ENCODE measurements at regions not wholly inside any gene's neighbourhood (a gene's known extent, or its start where the extent isn't known, plus 50 kb on each side); places are given as distances from the start of the nearest gene placed in this dataset.
"Not testable (repeated sequence)": the region's sequence is repeated elsewhere in the genome, so short reads cannot be mapped to it uniquely, and the experiment has no call there.

DNA sequence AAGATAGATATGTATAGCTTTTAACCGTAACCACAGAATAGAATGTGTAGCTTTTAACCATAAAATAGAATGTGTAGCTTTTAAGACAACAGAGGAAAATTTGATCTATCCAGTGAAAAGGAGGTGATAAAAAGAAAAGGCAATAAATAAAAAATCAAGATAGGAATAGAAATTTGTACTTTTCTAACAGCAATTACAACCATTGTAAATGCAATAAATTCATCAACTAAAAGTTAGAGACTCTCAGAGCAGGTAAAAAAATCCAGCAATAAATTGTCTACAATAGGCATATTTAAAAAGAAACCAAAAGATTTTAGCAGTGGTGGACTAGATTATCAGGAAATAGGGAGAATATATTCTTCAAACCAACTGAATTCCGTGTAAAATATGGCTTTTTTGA is 63.8 kb upstream of the ABHD2 start:
- Histone ChIP-seq H3K36me3 (ENCODE audit: insufficient read depth, low read length) (no peaks in the 10 kb centered on the region), H3K79me2 (ENCODE audit: control insufficient read depth, insufficient read depth, low read length, unreplicated experiment) (no peaks in the 10 kb centered on the region), H3K27me3 (ENCODE audit: insufficient read depth, low read length) (no peaks in the 10 kb centered on the region), H2AFZ (ENCODE audit: low read length, unreplicated experiment) (no peak overlapping the region), H3K27ac (ENCODE audit: low read depth, low read length) (no peak overlapping the region), H3K4me1 (ENCODE audit: control insufficient read depth, insufficient read depth, low read length, unreplicated experiment) (no peaks in the 10 kb centered on the region), H3K4me3 (ENCODE audit: low read depth, low read length) (no peak overlapping the region)

DNA sequence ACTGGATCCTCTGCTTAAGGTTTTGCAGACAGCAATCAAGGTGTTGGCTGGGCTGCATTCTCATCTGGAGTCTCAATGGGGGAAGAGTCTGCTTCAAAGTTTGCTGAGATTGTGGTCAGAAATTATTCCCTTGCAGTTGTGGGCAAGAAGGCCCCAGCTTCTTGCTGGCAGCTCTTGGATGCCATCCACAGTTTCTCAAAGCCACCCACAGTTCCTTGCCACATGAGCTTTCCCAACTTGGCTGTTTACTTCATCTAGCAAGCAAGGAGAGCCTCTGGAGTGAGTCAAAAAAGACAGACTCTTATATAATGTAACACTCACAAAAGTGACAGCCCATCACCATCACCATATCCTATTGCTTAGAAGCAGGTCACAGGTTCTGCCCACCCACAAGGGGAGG is 62.1 kb upstream of the ABHD2 start:
- H3K36me3 ChIP-seq (ENCODE audit: insufficient read depth, low read length): no peaks in the 10 kb centered on the region
- H3K79me2 ChIP-seq (ENCODE audit: control insufficient read depth, insufficient read depth, low read length, unreplicated experiment): no peaks in the 10 kb centered on the region
- no peak overlapping the region for H3K27ac ChIP-seq (ENCODE audit: low read depth, low read length)
- no peak overlapping the region for H3K4me3 ChIP-seq (ENCODE audit: low read depth, low read length)
- no peaks in the 10 kb centered on the region for H3K27me3 ChIP-seq (ENCODE audit: insufficient read depth, low read length)
- H2AFZ ChIP-seq (ENCODE audit: low read length, unreplicated experiment): no peak overlapping the region
- H3K4me1 ChIP-seq (ENCODE audit: control insufficient read depth, insufficient read depth, low read length, unreplicated experiment): no peaks in the 10 kb centered on the region

DNA sequence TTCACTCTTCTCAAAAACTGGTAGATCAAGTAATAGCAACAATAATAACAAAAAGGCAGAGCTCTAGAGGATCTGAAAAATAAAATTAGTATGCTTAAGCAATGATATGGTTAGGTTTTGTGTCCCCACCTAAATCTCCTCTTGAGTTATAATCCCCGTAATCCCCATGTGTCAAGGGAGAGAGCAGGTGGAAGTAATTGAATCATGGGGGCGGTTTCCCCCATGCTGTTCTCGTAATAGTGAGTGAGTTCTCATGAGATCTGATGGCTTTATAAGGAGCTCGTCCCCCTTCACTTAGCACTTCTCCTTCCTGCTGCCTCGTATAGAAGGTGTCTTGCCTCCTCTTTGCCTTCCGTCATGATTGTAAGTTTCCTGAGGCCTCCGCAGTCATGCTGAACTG is 60.2 kb upstream of the ABHD2 start:
- Histone ChIP-seq H3K27ac (ENCODE audit: low read depth, low read length) (no peak overlapping the region), H2AFZ (ENCODE audit: low read length, unreplicated experiment) (no peak overlapping the region), H3K27me3 (ENCODE audit: insufficient read depth, low read length) (no peaks in the 10 kb centered on the region), H3K79me2 (ENCODE audit: control insufficient read depth, insufficient read depth, low read length, unreplicated experiment) (no peaks in the 10 kb centered on the region), H3K4me3 (ENCODE audit: low read depth, low read length) (no peak overlapping the region), H3K4me1 (ENCODE audit: control insufficient read depth, insufficient read depth, low read length, unreplicated experiment) (no peaks in the 10 kb centered on the region), H3K36me3 (ENCODE audit: insufficient read depth, low read length) (no peaks in the 10 kb centered on the region)

DNA sequence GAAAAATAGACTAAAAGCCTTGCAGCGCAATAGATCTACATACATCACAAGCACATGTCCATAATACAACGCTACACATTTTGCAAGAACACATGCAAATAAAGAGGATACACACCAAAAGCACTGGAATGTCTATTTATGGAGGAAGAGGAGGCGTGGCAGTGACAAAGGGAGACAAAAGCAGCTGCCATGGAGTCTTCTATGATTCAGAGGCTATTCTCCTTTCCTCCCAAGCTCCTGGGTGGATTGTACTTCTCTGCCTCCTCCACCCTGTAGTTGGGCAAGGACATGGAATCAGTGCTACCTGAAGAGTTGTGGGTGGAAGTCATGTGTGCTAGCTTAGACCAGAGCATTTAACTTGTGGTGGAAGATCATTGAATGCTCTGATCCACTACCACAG is 57.9 kb upstream of the ABHD2 start:
- Histone ChIP-seq H3K4me1 (ENCODE audit: control insufficient read depth, insufficient read depth, low read length, unreplicated experiment) (no peaks in the 10 kb centered on the region), H3K36me3 (ENCODE audit: insufficient read depth, low read length) (no peaks in the 10 kb centered on the region), H3K27ac (ENCODE audit: low read depth, low read length) (no peak overlapping the region), H3K27me3 (ENCODE audit: insufficient read depth, low read length) (no peaks in the 10 kb centered on the region), H2AFZ (ENCODE audit: low read length, unreplicated experiment) (no peak overlapping the region), H3K79me2 (ENCODE audit: control insufficient read depth, insufficient read depth, low read length, unreplicated experiment) (no peaks in the 10 kb centered on the region), H3K4me3 (ENCODE audit: low read depth, low read length) (no peak overlapping the region)

DNA sequence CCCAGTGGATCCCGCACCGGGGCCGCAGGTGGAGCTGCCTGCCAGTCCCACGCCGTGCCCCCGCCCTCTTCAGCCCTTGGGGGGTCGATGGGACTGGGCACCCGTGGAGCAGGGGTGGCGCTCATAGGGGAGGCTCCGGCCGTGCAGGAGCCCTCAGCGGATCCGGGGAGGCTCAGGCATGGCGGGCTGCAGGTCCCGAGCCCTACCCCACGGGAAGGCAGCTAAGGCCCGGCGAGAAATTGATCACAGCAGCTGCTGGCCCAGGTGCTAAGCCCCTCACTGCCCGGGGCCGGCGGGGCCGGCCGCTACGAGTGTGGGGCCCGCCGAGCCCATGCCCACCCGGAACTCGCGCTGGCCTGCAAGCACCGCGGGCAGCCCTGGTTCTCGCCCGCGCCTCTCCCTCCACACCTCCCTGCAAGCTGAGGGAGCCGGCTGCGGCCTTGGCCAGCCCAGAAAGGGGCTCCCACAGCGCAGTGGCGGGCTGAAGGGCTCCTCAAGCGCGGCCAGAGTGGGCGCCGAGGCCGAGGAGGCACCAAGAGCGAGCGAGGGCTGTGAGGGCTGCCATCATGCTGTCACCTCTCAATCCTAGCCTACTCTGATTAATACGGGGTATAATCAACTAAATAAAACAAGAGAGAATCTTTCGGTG is 56.5 kb upstream of the ABHD2 start:
- H2AFZ ChIP-seq (ENCODE audit: low read length, unreplicated experiment); H3K4me1 ChIP-seq (ENCODE audit: control insufficient read depth, insufficient read depth, low read length, unreplicated experiment); H3K4me3 ChIP-seq (ENCODE audit: low read depth, low read length); H3K27me3 ChIP-seq (ENCODE audit: insufficient read depth, low read length); H3K36me3 ChIP-seq (ENCODE audit: insufficient read depth, low read length); H3K79me2 ChIP-seq (ENCODE audit: control insufficient read depth, insufficient read depth, low read length, unreplicated experiment); H3K27ac ChIP-seq (ENCODE audit: low read depth, low read length): not testable (repeated sequence)

DNA sequence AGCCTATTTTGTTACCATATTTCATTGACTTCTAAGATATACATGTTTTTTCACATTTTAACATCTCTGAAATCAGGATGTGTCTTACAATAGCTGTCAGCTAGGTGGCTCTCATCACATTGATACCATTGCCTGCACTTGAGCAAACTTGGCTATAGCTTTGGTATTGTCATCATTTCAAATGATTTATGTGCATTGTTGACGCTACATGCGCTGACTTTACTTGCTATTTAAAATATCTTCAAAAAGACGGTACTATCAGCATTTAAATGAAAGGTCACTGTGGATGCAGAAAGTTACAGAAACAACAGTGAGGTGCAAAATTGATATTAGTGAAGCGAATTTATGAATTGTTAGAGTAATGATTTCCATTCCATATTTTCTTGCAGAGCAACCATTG is 54.0 kb upstream of the ABHD2 start:
- H3K4me1 ChIP-seq (ENCODE audit: control insufficient read depth, insufficient read depth, low read length, unreplicated experiment): no peaks in the 10 kb centered on the region
- H3K4me3 ChIP-seq (ENCODE audit: low read depth, low read length): no peak overlapping the region
- no peaks in the 10 kb centered on the region for H3K27me3 ChIP-seq (ENCODE audit: insufficient read depth, low read length)
- no peak overlapping the region for H2AFZ ChIP-seq (ENCODE audit: low read length, unreplicated experiment)
- no peak overlapping the region for H3K27ac ChIP-seq (ENCODE audit: low read depth, low read length)
- H3K36me3 ChIP-seq (ENCODE audit: insufficient read depth, low read length): no peaks in the 10 kb centered on the region
- no peaks in the 10 kb centered on the region for H3K79me2 ChIP-seq (ENCODE audit: control insufficient read depth, insufficient read depth, low read length, unreplicated experiment)

DNA sequence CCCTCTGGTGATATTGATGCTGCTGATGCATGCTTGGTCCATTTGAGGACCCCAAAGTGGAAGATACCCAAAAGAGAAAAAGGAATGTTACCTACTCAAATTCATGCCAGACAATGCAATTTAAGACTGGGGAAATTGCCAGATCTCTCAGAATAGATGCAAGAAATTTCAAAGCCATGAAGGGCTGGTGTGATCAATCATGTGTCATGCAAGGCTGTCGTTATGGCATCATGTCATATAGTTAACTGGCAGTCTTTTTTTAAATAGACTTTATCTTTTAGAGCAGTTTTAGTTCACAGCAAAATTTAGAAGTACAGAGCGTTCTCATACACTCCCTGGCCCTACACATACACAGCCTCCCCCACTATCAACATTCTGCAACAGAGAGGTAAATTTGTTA is 53.1 kb upstream of the ABHD2 start:
- H3K27me3 ChIP-seq (ENCODE audit: insufficient read depth, low read length): no peaks in the 10 kb centered on the region
- no peak overlapping the region for H3K4me3 ChIP-seq (ENCODE audit: low read depth, low read length)
- H3K4me1 ChIP-seq (ENCODE audit: control insufficient read depth, insufficient read depth, low read length, unreplicated experiment): no peaks in the 10 kb centered on the region
- no peak overlapping the region for H2AFZ ChIP-seq (ENCODE audit: low read length, unreplicated experiment)
- H3K36me3 ChIP-seq (ENCODE audit: insufficient read depth, low read length): no peaks in the 10 kb centered on the region
- H3K27ac ChIP-seq (ENCODE audit: low read depth, low read length): no peak overlapping the region
- no peaks in the 10 kb centered on the region for H3K79me2 ChIP-seq (ENCODE audit: control insufficient read depth, insufficient read depth, low read length, unreplicated experiment)

DNA sequence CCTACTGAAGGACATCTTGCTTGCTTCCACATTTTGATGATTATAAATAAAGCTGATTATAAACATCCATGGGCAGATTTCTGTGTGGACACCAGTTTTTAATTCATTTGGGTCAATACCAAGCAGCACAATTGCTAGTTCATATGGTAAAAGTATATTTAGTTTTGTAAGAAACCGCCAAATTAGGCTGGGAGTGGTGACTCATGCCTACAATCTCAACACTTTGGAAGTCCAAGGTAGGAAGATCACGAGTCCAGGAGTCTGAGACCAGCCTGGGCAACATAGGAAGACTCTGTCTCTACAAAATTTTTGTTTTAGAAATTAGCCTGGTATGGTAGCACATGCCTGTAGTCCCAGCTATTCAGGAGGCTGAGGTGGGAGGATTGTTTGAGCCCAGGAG is 52.6 kb upstream of the ABHD2 start:
- Histone ChIP-seq H3K4me3 (ENCODE audit: low read depth, low read length) (no peak overlapping the region), H2AFZ (ENCODE audit: low read length, unreplicated experiment) (no peak overlapping the region), H3K27ac (ENCODE audit: low read depth, low read length) (no peak overlapping the region), H3K36me3 (ENCODE audit: insufficient read depth, low read length) (no peaks in the 10 kb centered on the region), H3K79me2 (ENCODE audit: control insufficient read depth, insufficient read depth, low read length, unreplicated experiment) (no peaks in the 10 kb centered on the region), H3K27me3 (ENCODE audit: insufficient read depth, low read length) (no peaks in the 10 kb centered on the region), H3K4me1 (ENCODE audit: control insufficient read depth, insufficient read depth, low read length, unreplicated experiment) (peaks cover 1% of the 10 kb centered on the region)

DNA sequence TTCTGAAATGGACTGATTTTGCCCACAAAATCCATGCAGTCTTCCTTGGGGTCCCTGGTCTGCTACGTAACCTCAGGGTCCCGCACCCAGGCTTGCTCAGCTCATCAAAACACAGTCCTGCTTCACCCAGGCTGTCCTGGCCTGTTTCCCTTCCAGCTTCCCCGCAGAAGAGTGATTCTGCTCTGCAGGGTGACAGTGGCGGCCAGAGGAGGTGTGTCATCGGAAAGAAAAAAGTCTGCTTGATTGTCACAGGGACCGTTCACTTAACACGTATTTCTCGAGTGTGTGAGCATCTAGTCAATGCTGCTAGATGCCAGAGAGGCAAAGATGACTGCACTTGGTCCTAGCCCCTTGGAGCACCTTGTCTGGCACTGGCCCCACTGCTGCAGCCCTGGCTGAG is 50.1 kb upstream of the ABHD2 start:
- Histone ChIP-seq H3K27me3 (ENCODE audit: insufficient read depth, low read length) (no peaks in the 10 kb centered on the region), H3K4me3 (ENCODE audit: low read depth, low read length) (no peak overlapping the region), H3K79me2 (ENCODE audit: control insufficient read depth, insufficient read depth, low read length, unreplicated experiment) (no peaks in the 10 kb centered on the region), H3K36me3 (ENCODE audit: insufficient read depth, low read length) (no peaks in the 10 kb centered on the region), H3K27ac (ENCODE audit: low read depth, low read length) (no peak overlapping the region), H3K4me1 (ENCODE audit: control insufficient read depth, insufficient read depth, low read length, unreplicated experiment) (peaks cover 14% of the 10 kb centered on the region), H2AFZ (ENCODE audit: low read length, unreplicated experiment) (no peak overlapping the region)

Measured in ACC112 (cell line).